Skeletal muscle cell (primary cell): ENCODE measurements at regions not wholly inside any gene's neighbourhood (a gene's known extent, or its start where the extent isn't known, plus 50 kb on each side); places are given as distances from the start of the nearest gene placed in this dataset.

Experiments
- DNase-seq: peaks from one replicate; pipeline ENCODE4 v3.0.0-alpha.2; 2010; ENCODE audit warnings: low read depth
- H3K4me3 ChIP-seq: 2 replicates; pipeline ENCODE4 v1.5.1; 2011; ENCODE audit warnings: low read depth, mild to moderate bottlenecking, control low read depth, low read length, moderate library complexity

DNA sequence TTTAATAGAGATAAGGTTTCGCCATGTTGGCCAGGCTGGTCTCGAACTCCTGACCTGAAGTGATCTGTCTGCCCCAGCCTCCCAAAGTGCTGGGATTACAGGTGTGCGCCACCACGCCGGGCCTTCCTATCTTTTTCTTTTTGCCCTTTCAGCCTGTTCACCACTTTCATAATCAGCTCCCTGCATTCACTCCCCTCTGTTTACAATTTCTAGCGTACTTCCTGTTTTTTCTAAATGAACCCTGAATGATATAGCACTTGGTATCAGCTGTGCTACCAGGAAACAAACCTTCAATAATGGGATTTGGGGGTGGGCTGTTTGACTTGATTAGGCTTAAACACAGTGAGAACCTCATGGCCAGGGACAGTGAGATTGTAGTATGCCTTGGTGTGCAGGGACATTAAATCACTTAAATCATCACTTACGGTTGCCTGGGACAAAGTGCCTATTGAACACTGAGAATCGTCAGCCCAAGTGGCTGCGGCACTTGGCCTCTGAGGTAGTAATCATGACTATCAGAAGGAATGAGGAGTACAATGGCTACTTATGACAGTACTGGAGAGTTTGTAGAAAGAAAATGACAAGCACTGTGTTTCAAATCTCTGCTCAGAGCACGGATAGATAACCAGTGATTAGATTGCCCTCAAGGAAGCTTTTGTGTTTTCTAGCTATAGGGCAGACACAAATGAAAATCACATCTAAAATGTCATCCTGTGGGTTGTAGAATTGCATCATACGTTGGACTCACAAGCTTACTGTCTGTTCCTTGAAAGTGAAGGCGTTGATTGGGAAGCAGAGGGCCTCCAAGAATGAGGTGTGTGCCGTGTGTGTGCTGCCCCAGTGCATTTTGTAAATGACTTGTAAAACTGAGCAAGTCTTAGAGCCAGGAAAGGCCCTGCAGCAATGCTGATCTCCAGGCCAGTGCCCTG is 661.8 kb downstream of the MATN1 start:
- no peak overlapping the region for H3K4me3 ChIP-seq
- DNase-seq: no peak

DNA sequence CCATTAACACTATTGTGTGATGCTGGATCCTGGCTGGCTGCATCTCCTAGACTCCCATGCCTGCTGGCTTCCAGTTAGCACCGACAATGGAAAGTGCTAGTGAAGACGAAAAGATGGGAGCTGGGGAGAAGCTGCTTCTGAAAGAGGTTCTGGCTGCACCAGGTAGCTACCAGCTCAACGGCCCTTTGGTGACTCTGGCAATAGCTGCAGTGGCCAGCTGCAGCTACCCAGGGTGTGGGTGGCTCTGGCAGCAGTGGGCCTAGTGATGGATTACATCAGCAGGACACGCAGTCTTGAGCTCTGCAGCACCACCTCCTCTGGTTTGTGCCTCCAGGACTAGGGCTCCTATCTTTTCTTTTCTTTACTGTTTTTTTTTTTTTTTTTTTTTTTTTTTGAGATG is 662.6 kb downstream of the MATN1 start:
- no peak overlapping the region for H3K4me3 ChIP-seq
- no peak for DNase-seq

DNA sequence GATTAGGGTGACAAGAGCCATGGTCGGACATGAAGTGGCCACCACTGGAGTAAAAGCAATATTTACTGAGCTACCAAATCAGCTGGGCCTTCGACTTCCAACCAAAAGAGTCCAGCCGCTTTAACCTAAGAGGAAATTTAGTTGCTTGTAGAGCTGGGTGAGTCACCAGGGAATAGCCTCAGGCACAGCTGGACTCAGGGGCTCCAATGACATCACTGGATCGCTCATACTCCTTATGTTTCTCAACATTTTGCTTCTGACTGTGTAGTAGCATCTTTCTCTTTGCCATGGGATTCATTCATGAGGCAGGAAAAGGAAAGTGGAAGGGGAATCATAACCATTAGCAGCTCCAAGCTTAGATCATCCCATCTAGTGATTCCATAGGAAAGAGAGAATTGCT is 664.4 kb downstream of the MATN1 start:
- H3K4me3 ChIP-seq: no peak overlapping the region
- peak; percentile 17 for DNase-seq

DNA sequence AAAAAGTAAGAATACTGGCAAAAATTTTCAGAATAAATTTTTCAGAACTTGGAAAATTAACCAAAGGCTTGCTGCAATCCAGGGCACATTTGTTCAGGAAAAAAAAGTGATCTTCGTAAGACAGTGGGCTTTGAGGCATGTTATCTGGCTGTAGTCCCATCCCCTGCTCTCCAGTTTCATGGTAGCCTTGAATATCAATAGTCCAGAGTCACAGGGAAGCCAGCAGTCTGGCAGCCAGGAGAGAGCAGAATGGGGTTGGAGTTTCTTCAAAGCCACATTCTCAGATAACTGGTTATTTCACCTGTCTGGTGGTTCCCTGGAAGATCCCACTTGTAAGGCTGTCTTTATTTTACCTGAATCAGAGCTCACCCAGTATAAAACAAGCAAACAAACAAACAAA is 669.3 kb downstream of the MATN1 start:
- no peak for DNase-seq
- H3K4me3 ChIP-seq: no peak overlapping the region

DNA sequence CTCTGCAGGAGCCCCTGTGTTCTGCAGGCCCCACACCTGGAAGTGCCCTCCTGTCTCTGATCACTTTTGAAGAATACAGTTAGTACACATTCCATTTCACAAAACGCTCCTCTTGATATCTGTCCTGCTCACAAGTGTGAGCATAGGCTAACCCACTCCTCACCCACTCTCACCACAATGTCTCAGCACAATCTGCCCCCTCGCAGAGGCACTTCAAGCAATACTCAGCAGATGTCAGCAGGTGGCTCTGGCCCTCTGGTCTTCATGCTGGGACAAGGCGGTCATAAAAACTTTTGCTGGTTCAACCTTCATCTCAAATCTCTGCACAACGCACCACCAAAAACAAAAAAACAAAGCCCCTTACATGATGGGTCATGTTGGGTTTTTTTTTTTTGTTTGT is 671.2 kb downstream of the MATN1 start:
- DNase-seq: no peak
- H3K4me3 ChIP-seq: no peak overlapping the region

DNA sequence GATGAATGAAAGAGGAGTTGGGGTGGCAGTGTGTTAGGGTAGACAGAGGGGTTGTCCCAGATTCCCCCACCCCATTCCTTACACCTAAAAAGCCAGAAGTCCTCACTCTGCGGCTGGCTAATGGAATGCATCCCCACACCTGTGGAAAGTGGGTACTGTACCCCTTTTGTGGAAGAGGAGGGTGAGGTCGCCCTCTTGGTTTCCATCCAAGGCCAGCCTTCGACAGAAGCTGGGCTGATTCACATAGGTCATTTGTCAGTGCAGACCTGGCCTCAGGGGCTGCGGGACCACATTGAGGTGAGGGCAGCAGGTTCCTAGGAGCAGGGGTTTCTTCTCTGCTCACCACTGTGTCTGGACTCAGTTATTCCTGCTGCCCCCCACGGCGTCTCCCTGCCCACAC is 671.6 kb downstream of the MATN1 start:
- no peak overlapping the region for H3K4me3 ChIP-seq
- no peak for DNase-seq

DNA sequence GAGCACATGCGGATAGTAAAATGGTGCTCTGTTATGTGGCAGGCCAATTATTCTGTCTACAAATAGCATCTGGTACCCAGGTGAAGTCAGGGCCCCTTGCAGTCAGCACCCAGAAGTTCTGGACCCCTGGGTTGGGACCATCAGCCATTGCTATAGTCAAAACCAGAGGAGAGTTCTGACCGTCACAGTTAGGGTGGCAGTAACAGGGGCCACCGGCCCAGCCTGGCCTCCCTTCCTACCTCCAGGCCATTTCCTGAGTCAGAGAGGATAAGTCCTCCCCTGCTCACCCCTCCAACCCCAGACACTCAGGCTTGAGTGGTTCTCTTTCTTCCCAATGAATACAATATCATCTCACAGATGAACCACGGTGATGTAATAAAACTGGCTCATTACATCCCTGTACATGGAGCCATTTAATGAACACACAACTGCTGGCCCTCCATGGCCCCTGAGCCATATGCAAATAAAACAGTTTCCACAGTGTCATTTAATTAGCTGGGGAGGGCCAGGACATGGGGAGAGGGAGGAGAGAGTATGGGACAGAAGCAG is 673.6 kb downstream of the MATN1 start:
- no peak overlapping the region for H3K4me3 ChIP-seq
- no peak for DNase-seq

DNA sequence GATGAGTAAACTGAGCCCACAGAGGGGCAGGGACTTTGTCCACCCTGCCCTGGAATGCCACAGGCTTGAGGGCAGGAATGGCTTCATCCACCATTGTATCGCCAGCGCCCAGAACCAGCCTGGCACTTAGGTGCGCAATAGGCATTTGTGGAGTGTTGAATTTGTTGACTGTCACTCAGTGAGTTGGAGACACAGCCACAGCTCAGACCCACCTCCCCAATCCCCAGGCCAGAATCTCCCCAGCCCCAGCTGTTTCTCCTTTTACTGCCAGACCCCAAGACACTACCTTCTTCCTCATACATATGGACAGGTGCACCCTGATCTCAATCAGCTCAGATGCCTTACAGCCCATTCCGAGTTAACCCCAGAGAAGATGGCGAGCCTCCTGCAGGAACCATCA is 674.5 kb downstream of the MATN1 start:
- no peak overlapping the region for H3K4me3 ChIP-seq
- DNase-seq: no peak

DNA sequence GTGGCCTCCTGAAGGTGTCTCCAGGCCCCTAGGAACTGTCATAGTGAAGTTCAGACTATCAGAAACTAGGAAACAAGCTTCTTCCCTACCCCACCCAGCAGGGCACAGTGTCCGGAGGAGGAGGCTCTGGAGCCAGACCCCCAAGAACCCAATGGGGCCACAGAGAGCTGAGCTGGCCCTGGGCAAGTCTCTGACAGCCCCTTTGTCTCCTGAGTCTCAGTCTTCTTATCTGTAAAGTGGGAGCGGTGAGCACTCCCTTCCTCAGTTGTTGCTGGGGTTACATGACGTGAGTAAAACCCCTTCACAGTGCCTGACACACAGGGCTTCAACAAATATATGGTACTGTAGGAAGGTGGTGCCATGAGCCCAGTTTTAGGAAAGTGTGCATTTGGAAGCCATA is 675.8 kb downstream of the MATN1 start:
- DNase-seq: no peak
- H3K4me3 ChIP-seq: no peak overlapping the region

DNA sequence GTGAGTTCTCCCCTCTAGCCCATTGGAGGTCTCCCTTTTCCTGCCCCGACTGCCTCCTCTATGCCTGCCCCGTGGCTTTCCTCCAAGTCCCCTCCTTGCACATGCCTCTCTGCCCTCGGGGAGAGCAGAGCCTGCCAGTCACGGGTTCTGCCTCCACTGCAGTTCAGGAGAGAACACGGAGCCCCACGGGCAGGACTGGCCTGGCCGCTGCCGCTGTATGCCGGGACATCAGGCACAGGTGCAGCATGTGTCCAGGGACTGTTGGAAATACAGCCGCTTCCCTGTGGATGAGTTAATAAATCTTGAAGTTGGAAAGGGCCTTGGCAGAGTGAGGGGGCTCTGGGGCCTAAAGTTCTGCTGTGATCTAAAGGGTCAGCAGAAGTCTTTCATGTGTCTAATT is 676.6 kb downstream of the MATN1 start:
- no peak for DNase-seq

DNA sequence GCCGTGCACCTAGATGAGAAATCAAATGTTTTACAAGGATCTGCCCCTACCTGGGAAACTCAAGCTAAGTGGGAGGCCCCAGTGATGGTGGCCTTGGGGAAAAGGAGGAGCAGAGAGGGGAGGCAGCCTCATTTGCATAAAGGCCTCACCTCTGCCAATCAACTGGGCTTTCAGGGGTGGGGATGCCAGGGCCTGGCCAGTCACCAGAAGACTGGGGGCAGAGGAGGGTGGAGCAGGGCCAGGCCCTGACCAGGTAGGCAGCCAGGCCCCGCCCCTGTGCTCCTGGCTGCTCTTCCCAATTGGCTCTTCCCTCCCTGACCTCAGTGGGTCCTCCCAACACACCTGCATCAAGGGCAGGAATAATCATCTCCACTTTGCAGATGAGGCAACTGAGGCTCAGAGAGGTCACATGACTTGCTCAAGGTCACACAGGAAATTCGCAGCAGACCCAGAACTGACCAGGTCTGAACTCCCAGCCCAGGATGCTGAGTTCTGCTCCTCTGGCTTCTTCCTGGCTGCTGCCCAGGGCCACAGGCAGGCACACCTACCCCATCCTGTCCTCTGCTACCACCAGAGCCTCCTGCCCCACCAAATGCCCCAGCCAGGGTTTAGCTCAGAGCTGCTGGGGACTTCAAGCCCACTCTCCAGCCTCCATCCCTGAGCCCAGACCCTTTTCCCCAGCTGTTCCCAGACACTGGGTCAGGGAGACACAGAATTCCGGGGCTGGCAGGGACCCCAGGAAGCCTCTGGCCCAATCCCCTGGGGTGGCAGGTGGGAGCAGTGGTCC is 677.9 kb downstream of the MATN1 start:
- DNase-seq: no peak
- no peak overlapping the region for H3K4me3 ChIP-seq

More for the DNA sequence above, 676.6 kb downstream of the MATN1 start:
- H3K4me3 ChIP-seq: no peak overlapping the region

DNA sequence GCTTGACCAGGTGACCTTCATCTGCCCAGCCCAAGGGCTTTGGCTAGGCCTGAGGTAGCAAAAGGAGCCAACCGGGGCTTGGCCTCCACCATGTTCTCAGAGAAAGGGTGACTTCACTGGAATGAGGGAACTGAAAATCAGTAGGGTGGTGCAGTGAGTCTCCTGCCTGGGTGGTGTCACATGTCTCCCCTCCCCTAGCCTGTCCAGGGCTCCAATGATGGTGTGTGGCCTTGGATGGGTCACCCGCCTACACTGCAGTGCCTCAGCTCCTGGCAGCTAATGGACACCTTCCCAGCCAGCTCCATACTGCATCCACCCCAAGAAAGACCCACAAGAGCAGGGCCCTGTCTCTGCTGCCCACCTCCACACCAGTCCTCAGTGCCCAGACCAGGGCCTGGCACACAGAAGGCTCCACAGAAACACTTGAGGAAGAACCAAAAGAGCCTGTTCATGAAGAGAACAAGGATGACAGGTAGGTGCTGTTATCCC is 678.7 kb downstream of the MATN1 start:
- no peak for DNase-seq

DNA sequence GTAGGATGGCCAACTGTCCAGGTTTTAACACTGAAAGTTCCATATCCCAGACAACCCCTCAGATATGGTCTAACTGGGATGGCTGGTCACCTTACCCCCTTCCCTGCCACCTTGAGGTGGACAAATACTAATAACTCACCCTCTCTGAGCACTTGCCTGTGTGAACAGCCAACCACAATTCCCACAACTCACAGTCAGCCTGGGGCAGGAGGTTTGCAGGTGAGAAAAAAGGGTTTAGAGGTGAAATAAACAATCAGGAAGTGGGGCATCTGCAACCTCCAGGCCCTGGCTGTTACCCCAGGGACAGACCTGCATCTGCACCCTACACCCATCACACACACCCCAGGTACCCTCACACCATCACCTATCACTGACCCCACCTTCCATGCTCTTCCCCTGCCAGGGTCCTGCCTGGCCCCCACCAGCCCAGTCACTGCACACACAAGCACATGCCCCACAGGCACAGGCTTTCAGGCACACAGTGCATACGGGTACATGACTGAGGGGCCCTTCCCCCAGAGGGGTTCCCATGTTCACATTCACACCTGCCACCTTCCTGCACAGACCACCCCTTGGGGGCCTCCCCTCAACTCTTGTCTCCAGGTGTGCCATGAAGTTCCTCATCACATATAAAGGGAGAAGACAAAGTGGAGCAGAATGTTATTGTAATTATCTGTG is 679.5 kb downstream of the MATN1 start:
- no peak for DNase-seq
- no peak overlapping the region for H3K4me3 ChIP-seq

More for the DNA sequence above, 678.7 kb downstream of the MATN1 start:
- H3K4me3 ChIP-seq: no peak overlapping the region

DNA sequence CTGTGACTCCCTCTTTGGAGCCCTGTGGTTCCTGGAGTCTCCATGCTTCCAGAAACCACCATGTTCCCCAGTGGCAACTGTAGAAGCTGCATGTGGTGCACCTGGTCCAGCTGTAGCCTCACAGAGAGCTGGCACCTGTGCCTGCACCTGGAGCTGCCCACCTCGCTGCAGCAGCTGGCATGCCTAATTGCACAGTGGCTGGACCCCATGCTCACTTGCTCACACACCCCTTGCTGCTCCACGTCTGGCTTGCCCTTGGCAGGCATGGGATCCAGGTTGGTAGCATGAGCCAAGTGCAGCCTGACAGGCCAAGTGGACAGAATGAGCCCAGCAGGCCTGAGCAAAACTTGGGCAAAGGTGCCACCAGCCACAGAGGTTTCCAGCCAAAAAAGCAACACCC is 680.1 kb downstream of the MATN1 start:
- H3K4me3 ChIP-seq: no peak overlapping the region
- DNase-seq: no peak

DNA sequence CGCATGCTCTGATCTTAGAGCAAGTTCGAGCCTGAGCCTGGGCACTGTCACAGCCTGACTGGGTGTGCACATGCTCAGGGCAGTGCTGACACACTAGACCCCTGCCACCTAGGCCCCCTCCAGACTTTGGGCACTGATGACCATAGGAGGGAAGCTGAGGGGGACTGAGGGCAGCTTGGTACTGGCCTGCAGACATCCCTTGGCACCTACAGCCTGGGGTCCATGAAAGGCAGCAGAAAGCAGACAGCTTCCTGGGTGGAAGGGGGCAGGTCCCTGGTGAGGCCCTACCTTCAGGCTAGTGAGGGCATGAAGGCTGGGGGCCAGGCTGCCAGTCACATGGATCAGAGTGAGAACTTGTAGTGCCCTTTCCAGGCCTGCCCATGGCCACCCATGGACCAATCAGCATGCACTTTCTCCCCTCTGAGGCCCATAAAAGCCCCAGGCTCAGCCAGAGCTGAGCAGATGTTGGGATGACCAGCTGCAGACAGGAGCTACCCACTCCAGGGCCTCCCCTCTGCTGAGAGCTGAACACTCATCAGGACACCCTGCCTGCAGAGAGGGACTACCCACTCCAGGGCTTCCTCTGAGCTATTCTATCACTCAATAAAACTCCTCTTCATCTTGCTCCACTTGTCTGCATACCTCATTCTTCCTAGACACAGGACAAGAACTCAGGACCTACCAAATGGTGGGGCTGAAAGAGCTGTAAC is 680.8 kb downstream of the MATN1 start:
- no peak for DNase-seq
- no peak overlapping the region for H3K4me3 ChIP-seq

DNA sequence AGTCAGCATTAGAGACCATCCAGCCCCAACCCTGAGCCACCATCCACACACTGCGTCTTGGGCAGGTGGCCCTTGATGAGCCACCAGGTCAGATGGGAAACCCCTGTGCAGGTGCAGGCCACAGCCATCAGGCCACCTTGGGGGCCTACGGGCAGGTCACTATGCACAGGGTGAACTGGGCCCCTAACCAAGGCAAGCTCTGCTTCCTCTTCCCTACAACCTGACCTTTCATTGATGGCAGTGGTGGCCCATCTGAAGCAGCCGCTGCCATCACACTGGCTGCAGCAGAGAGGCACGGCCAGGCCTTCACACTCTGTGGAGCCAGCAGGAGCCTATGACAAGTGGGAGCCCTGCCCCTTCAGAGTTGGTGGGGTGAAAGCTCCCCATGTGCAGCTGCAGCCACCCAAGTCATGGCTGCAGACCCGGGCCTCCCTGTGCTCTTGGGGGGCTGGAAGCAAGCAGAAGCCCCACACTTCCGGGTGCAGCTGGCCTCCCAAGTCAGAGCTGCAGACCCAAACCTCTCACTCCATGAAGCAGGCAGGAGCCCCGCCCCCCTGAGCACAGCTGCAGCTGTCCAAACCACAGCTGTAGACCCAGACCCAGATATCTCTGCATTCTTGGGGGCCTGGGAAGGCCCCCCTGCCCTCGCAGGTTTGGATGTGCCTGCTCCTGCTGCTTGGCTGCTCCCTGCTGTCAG is 681.5 kb downstream of the MATN1 start:
- no peak for DNase-seq
- H3K4me3 ChIP-seq: no peak overlapping the region

DNA sequence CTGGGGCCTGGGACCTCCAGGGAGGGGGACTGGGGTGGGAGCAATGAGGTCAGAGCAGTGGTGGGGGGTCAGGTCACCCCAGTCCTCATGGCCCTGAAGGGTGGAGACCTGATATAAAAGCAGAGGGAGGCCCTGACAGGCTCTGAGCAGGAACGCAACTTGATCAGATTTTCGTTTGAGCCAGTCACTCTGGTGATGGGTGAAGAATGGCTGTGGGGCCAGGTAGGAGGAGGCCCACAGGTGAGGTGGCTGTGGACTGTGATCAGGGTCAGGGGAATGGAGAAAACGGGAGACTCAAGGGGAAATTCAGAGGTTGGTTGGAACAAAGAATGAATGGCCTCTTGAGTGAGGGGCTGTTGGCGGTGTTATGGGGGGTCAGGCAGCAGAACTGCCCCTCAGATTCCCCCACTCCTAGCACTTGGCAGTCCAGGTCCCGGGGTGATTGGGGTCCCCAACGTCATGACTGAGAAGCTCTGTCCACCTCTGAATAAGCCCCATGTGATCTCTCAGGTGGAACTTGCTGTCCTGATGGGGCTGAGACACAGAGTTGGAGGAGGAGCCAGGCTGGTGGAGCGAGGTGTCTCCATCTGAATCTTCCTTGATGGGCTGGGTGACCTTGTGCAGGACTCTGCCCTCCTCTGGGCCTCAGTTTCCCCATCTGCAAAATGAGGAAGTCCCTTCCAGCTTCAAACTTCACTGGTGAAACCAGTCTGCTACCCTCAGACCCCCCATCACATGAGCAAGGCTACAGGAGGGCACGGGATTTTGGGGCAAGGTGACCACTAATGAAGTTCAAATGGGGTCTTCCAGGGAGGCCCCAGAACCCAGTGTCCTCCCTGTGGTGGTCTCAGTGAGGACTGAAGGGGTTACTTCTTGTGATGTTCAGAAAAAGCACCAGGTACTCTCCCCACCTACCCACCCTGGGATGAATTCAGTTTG is 683.0 kb downstream of the MATN1 start:
- no peak for DNase-seq
- no peak overlapping the region for H3K4me3 ChIP-seq
